Skeletal muscle tissue (tissue), 3 donors: ENCODE measurements at regions not wholly inside any gene's neighbourhood (a gene's known extent, or its start where the extent isn't known, plus 50 kb on each side); places are given as distances from the start of the nearest gene placed in this dataset.
"Not testable (repeated sequence)": the region's sequence is repeated elsewhere in the genome, so short reads cannot be mapped to it uniquely, and the experiment has no call there.

ENCODE experiments used
- H3K27ac ChIP-seq: one replicate; pipeline ENCODE4 v1.7.0; 2013; ENCODE audit warnings: mild to moderate bottlenecking, low read depth, low read length, inconsistent platforms
- H3K27me3 ChIP-seq, 3 donors: one replicate each; pipeline ENCODE4 v1.7.0; 2013; ENCODE audit warnings: low read length in 3 of 3; ENCODE audit not compliant: control insufficient read depth in 3 of 3, insufficient read depth in 3 of 3
- H3K36me3 ChIP-seq, 3 donors: one replicate each; pipeline ENCODE4 v1.7.0; 2013; ENCODE audit warnings: low read length in 3 of 3; ENCODE audit not compliant: control insufficient read depth in 3 of 3, insufficient read depth in 3 of 3
- H3K4me1 ChIP-seq, 3 donors: one replicate each; pipeline ENCODE4 v1.7.0; 2013; ENCODE audit warnings: low read length in 3 of 3, mild to moderate bottlenecking in 3 of 3; ENCODE audit not compliant: control insufficient read depth in 3 of 3, insufficient read depth in 3 of 3
- H3K4me3 ChIP-seq, 3 donors: one replicate each; pipeline ENCODE4 v1.7.0; 2013; ENCODE audit warnings: low read length in 3 of 3
- H3K9ac ChIP-seq, 3 donors: one replicate each; pipeline ENCODE4 v1.7.0; 2013; ENCODE audit warnings: low read length in 3 of 3, mild to moderate bottlenecking in 3 of 3, moderate library complexity in 2 of 3, low read depth in 1 of 3
- H3K9me3 ChIP-seq, 3 donors: one replicate each; pipeline ENCODE4 v1.7.0; 2013; ENCODE audit warnings: low read length in 3 of 3; ENCODE audit not compliant: control insufficient read depth in 3 of 3
- donor health status: Osteomylitis.

DNA sequence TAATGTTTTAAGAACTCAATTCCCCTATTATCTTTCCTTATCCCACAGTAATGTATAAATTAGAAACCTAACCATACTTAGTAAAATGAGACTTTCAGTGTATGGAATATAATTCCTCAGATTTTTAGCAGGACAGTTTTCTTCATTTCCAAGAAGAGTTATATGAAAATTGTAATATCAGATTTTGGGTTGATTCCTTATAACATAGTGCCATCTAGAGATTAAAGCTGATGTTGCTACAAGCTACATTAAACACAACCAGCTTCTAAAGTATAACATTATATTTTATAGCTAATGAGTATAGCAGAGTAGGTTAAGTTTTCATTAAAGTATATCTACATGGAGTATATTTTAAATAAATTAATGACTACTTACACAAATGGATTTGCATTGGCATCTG lies 99.7 kb upstream of the MIR17HG start:
- H3K36me3 ChIP-seq: no peaks in the 10 kb centered on the region

DNA sequence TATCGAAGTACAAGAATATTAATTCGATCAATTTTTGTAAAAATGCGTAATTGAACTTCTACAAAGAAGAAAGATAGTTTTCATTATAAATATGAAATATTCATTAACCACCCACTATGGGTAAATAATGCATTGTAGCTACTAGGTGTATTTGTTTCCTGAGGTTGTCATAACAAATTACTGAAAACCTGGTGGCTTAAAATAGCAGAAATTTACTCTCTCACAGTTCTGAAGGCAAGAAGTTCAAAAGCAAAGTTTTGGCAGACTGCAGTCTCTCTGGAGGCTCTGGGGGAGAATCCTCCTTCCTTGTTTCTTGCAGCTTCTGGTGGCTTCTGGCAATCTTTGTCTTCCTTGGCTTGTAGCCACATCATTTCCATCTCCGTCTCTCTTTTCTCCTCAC lies 99.2 kb upstream of the MIR17HG start:
- Histone ChIP-seq H3K4me1 (no peaks in the 10 kb centered on the region), H3K27me3 (no peaks in the 10 kb centered on the region), H3K9me3 (no peaks in the 10 kb centered on the region), H3K36me3 (no peaks in the 10 kb centered on the region), H3K9ac (no peak overlapping the region), H3K27ac (no peak overlapping the region), H3K4me3 (no peak overlapping the region)

More for the DNA sequence above, 99.7 kb upstream of the MIR17HG start:
- Histone ChIP-seq H3K9ac (no peak overlapping the region), H3K4me3 (no peak overlapping the region), H3K4me1 (no peaks in the 10 kb centered on the region), H3K27ac (no peak overlapping the region), H3K27me3 (no peaks in the 10 kb centered on the region), H3K9me3 (no peaks in the 10 kb centered on the region)

DNA sequence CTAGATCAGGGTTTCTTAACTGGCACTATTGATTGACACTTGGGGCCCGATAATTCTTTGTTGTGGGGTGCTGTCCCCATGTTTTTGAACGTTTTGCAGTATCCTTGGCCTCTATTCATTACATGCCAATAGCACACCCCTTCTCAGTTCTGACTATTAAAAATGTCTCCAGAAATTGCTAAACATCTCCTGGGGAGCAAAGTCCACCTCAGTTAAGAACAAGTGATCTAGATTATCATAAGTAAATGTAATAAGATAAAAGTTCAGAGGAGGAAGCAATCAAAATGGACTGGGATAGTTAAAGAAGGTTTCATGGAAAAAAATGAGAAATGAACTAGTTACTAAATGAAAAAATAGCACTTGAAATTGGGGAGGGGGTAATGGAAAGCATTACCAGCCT lies 98.1 kb upstream of the MIR17HG start:
- H3K4me1 ChIP-seq: no peaks in the 10 kb centered on the region
- H3K4me3 ChIP-seq: no peak overlapping the region
- no peak overlapping the region for H3K9ac ChIP-seq
- no peak overlapping the region for H3K27ac ChIP-seq
- no peaks in the 10 kb centered on the region for H3K27me3 ChIP-seq
- H3K36me3 ChIP-seq: no peaks in the 10 kb centered on the region
- H3K9me3 ChIP-seq: no peaks in the 10 kb centered on the region

DNA sequence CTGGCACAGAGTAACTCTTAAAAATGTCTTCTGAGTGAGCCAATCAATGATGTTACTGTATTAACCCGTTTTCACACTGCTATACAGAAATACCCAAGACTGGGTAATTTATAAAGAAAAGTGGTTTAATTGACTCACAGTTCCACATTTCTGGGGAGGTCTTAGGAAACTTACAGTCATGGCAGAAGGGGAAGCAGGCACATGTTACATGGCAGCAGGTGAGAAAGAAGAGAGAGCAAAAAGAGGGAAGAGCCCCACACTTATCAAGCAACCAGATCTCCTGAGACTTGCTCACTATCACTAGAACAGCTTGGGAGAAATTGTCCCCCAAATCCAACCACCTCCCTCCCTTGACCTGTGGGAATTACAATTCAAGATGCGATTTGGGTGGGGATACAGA lies 97.6 kb upstream of the MIR17HG start:
- Histone ChIP-seq H3K4me1 (no peaks in the 10 kb centered on the region), H3K9ac (no peak overlapping the region), H3K4me3 (no peak overlapping the region), H3K27me3 (no peaks in the 10 kb centered on the region), H3K9me3 (no peaks in the 10 kb centered on the region), H3K27ac (no peak overlapping the region), H3K36me3 (no peaks in the 10 kb centered on the region)

DNA sequence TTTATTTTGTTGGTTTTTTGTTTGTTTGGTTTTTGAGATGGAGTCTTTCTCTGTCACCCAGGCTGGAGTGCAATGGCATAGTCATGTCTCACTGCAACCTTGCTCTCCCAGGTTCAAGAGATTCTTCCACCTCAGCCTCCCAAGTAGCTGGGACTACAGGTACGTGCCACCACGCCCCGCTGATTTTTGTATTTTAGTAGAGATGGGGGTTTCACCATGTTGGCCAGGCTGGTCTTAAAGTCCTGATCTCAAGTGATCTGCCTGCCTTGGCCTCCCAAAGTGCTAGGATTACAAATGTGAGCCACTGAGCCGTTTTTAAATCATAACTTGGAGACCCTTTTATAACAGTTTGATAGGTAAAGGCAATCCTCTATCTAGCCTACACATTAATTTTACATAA lies 95.9 kb upstream of the MIR17HG start:
- not testable (repeated sequence) for H3K4me1 ChIP-seq, H3K27me3 ChIP-seq, H3K4me3 ChIP-seq, H3K36me3 ChIP-seq, H3K9ac ChIP-seq, H3K9me3 ChIP-seq, H3K27ac ChIP-seq

DNA sequence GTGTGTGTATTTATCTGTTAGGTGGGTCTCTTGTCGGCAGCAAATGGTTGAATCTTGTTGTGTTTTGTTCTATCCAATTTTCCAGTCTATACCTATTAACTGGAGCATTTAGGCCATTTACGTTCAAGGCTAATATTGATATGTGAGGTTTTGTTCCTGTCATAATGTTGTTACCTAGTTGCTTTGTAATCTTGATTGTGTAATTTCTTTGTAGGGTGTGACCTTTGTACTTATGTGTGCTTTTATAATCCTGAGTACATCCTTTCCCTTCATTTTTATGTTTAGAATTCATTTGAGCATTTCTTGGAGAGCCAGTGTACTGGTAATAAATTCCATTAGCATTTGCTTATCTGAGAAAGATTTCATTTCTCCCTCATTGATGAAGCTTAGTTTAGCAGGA lies 83.0 kb upstream of the MIR17HG start:
- Histone ChIP-seq H3K27me3 (no peaks in the 10 kb centered on the region), H3K9ac (no peak overlapping the region), H3K36me3 (no peaks in the 10 kb centered on the region), H3K4me1 (no peaks in the 10 kb centered on the region), H3K4me3 (no peak overlapping the region), H3K27ac (no peak overlapping the region), H3K9me3 (peaks cover 0 to 5% (median 4%) of the 10 kb centered on the region in 3 donors)

DNA sequence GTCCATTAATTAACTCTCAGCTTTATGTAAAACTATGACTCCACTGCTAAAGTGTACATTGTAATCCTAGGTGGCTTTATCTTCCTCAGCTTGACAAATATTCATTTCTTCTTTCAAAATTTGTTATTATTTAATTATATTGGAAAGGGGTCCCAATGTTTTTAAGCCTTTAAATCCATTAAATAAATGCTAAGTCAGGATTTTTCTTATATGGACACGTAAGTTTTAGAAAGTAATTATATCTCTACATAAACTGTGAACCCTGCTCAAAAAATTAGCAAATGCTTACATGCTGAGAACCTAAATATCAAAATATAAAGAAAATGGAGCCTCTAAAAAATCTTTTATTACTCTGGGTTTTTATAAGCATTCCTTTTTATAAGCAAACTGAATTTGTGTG lies 78.2 kb upstream of the MIR17HG start:
- no peaks in the 10 kb centered on the region for H3K4me1 ChIP-seq
- H3K36me3 ChIP-seq: no peaks in the 10 kb centered on the region
- no peak overlapping the region for H3K27ac ChIP-seq
- no peak overlapping the region for H3K9ac ChIP-seq
- H3K27me3 ChIP-seq: no peaks in the 10 kb centered on the region
- peaks cover 0 to 5% (median 4%) of the 10 kb centered on the region in 3 donors for H3K9me3 ChIP-seq
- no peak overlapping the region for H3K4me3 ChIP-seq

DNA sequence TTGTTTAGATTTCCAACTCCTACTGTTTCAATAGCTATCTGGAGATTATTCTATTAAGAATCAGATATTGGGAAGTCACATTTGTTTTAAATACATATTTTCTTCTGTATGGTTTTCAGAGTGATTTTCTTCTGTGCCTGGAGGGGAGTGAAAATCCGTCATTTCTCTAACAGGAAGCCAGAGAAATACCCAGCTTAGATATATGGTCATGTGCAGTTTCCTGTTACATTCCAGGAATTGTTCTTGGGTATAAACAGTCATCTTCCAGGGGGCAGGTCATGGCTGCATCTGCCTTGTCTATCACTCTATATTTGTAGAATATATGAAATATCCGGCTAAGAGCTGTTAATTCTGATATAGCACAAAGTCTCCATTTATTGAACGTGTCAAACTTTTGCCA lies 77.5 kb upstream of the MIR17HG start:
- no peak overlapping the region for H3K4me3 ChIP-seq
- H3K9ac ChIP-seq: no peak overlapping the region
- H3K9me3 ChIP-seq: peaks cover 0 to 4% (median 0%) of the 10 kb centered on the region in 3 donors
- no peak overlapping the region for H3K27ac ChIP-seq
- H3K36me3 ChIP-seq: no peaks in the 10 kb centered on the region
- H3K27me3 ChIP-seq: no peaks in the 10 kb centered on the region
- no peaks in the 10 kb centered on the region for H3K4me1 ChIP-seq

DNA sequence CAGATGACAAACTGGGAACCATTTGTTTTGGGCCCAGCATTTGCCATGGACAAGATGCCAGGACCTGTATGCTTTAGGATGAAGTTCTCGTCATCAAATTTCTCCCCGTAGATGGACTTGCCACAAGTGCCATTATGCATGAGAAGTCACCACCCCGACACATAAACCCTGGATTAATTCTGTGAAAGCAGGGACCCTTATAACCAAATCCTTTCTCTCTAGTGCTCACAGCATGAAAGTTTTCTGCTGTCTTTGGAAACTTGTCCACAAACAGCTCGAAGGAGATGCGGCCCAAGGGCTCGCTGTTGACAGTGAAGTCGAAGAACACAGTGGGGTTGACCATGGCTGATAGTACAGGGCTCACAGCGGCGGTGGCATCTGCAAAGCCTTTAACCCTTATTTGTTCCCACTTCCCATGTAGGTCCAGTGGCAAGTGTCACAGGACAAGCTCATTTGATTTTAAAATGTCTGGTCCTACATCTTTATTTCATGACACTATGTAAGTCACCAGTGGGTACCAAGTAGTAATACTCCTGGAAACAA lies 75.2 kb upstream of the MIR17HG start:
- Histone ChIP-seq H3K36me3 (no peaks in the 10 kb centered on the region), H3K4me3 (no peak overlapping the region), H3K9me3 (no peaks in the 10 kb centered on the region), H3K27me3 (no peaks in the 10 kb centered on the region), H3K27ac (no peak overlapping the region), H3K9ac (no peak overlapping the region), H3K4me1 (no peaks in the 10 kb centered on the region)

DNA sequence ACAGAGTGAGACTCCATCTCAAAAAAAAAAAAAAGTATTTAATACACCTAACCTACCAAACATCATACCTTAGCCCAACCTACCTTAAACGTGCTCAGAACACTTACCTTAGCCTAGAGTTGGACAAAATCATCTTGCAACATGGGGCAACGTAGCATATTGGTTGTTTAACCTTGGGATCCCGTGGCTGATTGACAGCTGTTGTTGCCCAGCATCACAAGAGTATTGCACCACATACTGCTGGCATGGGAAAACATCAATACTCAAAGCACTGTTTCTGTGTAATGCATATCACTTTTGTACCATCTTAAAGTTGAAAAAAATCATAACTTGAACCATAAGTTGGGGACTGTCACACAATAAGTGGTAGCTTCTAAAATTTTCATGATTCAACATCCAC lies 73.8 kb upstream of the MIR17HG start:
- Histone ChIP-seq H3K9ac (no peak overlapping the region), H3K4me3 (no peak overlapping the region), H3K36me3 (no peaks in the 10 kb centered on the region), H3K9me3 (no peaks in the 10 kb centered on the region), H3K27me3 (no peaks in the 10 kb centered on the region), H3K4me1 (no peaks in the 10 kb centered on the region), H3K27ac (no peak overlapping the region)
